OCI-LY7 (cell line): ENCODE measurements at regions not wholly inside any gene's neighbourhood (a gene's known extent, or its start where the extent isn't known, plus 50 kb on each side); places are given as distances from the start of the nearest gene placed in this dataset.

Experiments used
- CTCF ChIP-seq: fragments of 200-600 bp; sonication (generic); conservative IDR thresholded peaks from 2 replicates; pipeline ENCODE4 v1.5.1; 2014; ENCODE audit warnings: mild to moderate bottlenecking, antibody characterized with exemption, low read length, moderate library complexity, mixed read lengths
- EZH2phosphoT487 ChIP-seq: fragments of 200-600 bp; sonication (generic); IDR thresholded peaks from 2 replicates; pipeline ENCODE4 v1.6.1; 2018; ENCODE audit warnings: low read depth, borderline replicate concordance, mild to moderate bottlenecking, mixed run types, antibody characterized with exemption, low read length, moderate library complexity, mixed read lengths

GRCh38 chr22:34743110-34743751 is 322.7 kb upstream of the ISX start:
- TF ChIP-seq CTCF (no peak), EZH2phosphoT487 (no peak)
